NCI-H510A treated with DMSO at 0.1 percent for 48 hours (cell line): ENCODE measurements at regions not wholly inside any gene's neighbourhood (a gene's known extent, or its start where the extent isn't known, plus 50 kb on each side); places are given as distances from the start of the nearest gene placed in this dataset.

Experiments
- DNase-seq: peaks from one replicate; lab custom pipeline; 2025; lab: John Stamatoyannopoulos, UW

GRCh38 chr15:96088650-96089049 is 241.8 kb upstream of the NR2F2 start:
- no peak for DNase-seq

- DNase-seq, result no peak
Observed at GRCh38 chr15:96089405-96090058, 241.0 kb upstream of the NR2F2 start.

GRCh38 chr15:96092186-96092585 is 238.3 kb upstream of the NR2F2 start:
- DNase-seq, result no peak

- DNase-seq, result no peak
Observed at GRCh38 chr15:96093063-96093462, 237.4 kb upstream of the NR2F2 start.

GRCh38 chr15:96097661-96098060 is 232.8 kb upstream of the NR2F2 start:
- DNase-seq, result no peak

GRCh38 chr15:96102631-96103030 is 227.9 kb upstream of the NR2F2 start:
- DNase-seq, result no peak

GRCh38 chr15:96106181-96106580 is 224.3 kb upstream of the NR2F2 start:
- DNase-seq, result no peak

GRCh38 chr15:96106628-96107027 is 223.9 kb upstream of the NR2F2 start:
- no peak for DNase-seq

GRCh38 chr15:96107916-96108315 is 222.6 kb upstream of the NR2F2 start:
- no peak for DNase-seq

- DNase-seq, result no peak
Observed at GRCh38 chr15:96108405-96108804, 222.1 kb upstream of the NR2F2 start.

- no peak for DNase-seq
Observed at GRCh38 chr15:96109820-96110219, 220.7 kb upstream of the NR2F2 start.

- no peak for DNase-seq
Observed at GRCh38 chr15:96112018-96112417, 218.5 kb upstream of the NR2F2 start.

GRCh38 chr15:96115642-96116041 is 214.9 kb upstream of the NR2F2 start:
- DNase-seq, result no peak

GRCh38 chr15:96117270-96117669 is 213.2 kb upstream of the NR2F2 start:
- no peak for DNase-seq

- DNase-seq, result no peak
Observed at GRCh38 chr15:96119734-96120133, 210.8 kb upstream of the NR2F2 start.

GRCh38 chr15:96121086-96121920 is 209.2 kb upstream of the NR2F2 start:
- no peak for DNase-seq

- no peak for DNase-seq
Observed at GRCh38 chr15:96122077-96123027, 208.1 kb upstream of the NR2F2 start.

GRCh38 chr15:96123028-96123400 is 207.5 kb upstream of the NR2F2 start:
- no peak for DNase-seq

- DNase-seq, result no peak
Observed at GRCh38 chr15:96123630-96124187, 206.8 kb upstream of the NR2F2 start.

- DNase-seq, result no peak
Observed at GRCh38 chr15:96124436-96124835, 206.1 kb upstream of the NR2F2 start.

- no peak for DNase-seq
Observed at GRCh38 chr15:96125721-96126415, 204.6 kb upstream of the NR2F2 start.

GRCh38 chr15:96126859-96127258 is 203.6 kb upstream of the NR2F2 start:
- no peak for DNase-seq
